T-helper 1 cell treated with Interleukin-12 subunit alpha and Interleukin-12 subunit beta and Interleukin-4 antibody, amounts not matched to agents 30 μg/mL and 1 μg/mL, for 36 hours (primary cell): ENCODE measurements at regions not wholly inside any gene's neighbourhood (a gene's known extent, or its start where the extent isn't known, plus 50 kb on each side); places are given as distances from the start of the nearest gene placed in this dataset.

Experiments
- H3K27ac Mint-ChIP-seq: one replicate; pipeline ENCODE4 v1.8.0; 2021; ENCODE audit warnings: mild to moderate bottlenecking, mixed read lengths
- H3K27me3 Mint-ChIP-seq: one replicate; pipeline ENCODE4 v1.8.0; 2021; ENCODE audit warnings: low read depth, mixed read lengths
- H3K36me3 Mint-ChIP-seq: one replicate; pipeline ENCODE4 v1.8.0; 2021; ENCODE audit warnings: low read depth, mixed read lengths
- H3K4me1 Mint-ChIP-seq: one replicate; pipeline ENCODE4 v1.8.0; 2021; ENCODE audit warnings: low read depth, mixed read lengths
- H3K4me3 Mint-ChIP-seq: one replicate; pipeline ENCODE4 v1.8.0; 2021; ENCODE audit warnings: mild to moderate bottlenecking, moderate library complexity, mixed read lengths
- H3K9me3 Mint-ChIP-seq: one replicate; pipeline ENCODE4 v1.8.0; 2021; ENCODE audit warnings: mixed read lengths

- no peaks in the 10 kb centered on the region for H3K36me3 Mint-ChIP-seq
- no peaks in the 10 kb centered on the region for H3K9me3 Mint-ChIP-seq
- no peak overlapping the region for H3K27ac Mint-ChIP-seq
- H3K27me3 Mint-ChIP-seq: no peaks in the 10 kb centered on the region
- H3K4me1 Mint-ChIP-seq: no peaks in the 10 kb centered on the region
- H3K4me3 Mint-ChIP-seq: no peak overlapping the region
Observed at GRCh38 chr10:130867446-130868194, 443.9 kb downstream of the TCERG1L start.

DNA sequence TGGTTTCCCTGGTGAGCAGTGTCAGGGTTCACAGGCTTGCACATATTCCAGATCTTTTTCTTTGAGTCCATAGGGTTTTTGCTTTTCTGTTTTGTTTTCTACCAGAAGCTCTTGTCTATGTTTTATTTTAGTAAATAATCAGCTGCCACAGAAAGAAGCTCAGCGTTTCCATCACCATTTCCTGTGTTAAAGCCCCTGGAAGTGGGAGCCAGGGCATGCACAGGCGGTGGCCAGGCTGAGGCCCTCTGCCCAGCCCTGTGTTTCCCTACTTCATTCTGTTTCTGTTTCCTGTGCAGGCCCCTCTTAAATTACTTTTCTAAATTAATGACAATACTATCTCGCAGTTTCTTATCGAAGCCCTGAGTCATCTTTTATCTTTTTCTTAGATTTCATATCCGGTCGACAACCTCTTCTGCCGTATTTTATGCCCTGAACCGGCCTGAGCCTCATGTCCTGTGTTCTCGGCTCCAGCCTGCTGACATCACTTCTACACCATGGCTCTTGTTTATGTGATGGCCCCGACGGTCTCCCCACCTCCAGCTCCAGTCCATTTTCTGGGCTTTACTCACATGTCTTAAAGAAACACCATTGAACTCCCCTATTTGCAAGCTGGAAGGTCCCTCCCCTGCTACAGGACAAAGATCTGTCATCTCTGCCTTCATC is 442.2 kb downstream of the TCERG1L start:
- no peak overlapping the region for H3K4me3 Mint-ChIP-seq
- no peaks in the 10 kb centered on the region for H3K4me1 Mint-ChIP-seq
- no peaks in the 10 kb centered on the region for H3K36me3 Mint-ChIP-seq
- H3K27ac Mint-ChIP-seq: no peak overlapping the region
- H3K9me3 Mint-ChIP-seq: no peaks in the 10 kb centered on the region
- H3K27me3 Mint-ChIP-seq: no peaks in the 10 kb centered on the region

DNA sequence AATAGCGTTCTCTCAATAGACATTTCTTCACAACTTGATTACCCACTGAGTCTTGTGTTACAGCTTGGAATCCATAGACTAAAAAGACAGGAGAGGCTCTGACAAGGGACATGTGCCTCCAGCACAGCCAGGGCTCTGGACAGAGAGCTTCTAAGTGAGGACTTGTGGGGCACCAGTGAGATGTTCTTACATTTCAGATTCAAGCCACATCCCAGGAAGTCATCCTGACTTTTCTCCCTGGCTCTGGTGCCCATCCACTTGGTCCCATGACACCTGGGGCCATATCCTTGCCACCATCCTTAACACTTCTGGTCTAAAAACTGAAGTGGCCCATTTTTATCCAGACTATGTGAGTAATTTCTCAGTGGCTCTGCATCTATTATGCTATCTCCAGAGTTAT is 440.1 kb downstream of the TCERG1L start:
- no peaks in the 10 kb centered on the region for H3K27me3 Mint-ChIP-seq
- no peak overlapping the region for H3K4me3 Mint-ChIP-seq
- no peak overlapping the region for H3K27ac Mint-ChIP-seq
- no peaks in the 10 kb centered on the region for H3K4me1 Mint-ChIP-seq
- H3K36me3 Mint-ChIP-seq: no peaks in the 10 kb centered on the region
- H3K9me3 Mint-ChIP-seq: no peaks in the 10 kb centered on the region

GRCh38 chr10:130873636-130874035 is 437.9 kb downstream of the TCERG1L start:
- H3K36me3 Mint-ChIP-seq: no peaks in the 10 kb centered on the region
- no peaks in the 10 kb centered on the region for H3K27me3 Mint-ChIP-seq
- H3K27ac Mint-ChIP-seq: no peak overlapping the region
- no peak overlapping the region for H3K4me3 Mint-ChIP-seq
- H3K9me3 Mint-ChIP-seq: no peaks in the 10 kb centered on the region
- H3K4me1 Mint-ChIP-seq: no peaks in the 10 kb centered on the region

DNA sequence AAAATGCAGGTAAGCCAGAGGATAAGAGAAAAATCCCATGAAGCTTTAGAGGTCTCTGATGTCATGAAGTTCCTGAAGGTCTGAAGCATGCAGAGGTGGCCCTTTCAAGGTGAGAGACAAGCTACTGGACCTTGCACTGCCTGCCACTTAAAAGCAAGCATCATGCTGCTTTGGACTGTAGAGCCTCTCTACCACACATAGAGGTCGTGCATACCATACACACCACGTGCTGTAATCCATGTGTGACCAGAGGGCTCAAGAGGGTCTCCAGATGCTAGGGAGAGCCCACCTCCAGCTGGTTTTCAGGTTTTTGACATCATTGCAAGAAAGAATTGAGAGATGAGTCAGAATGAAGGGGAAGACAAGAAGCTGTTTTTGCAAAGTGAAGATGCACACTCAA is 436.4 kb downstream of the TCERG1L start:
- no peaks in the 10 kb centered on the region for H3K9me3 Mint-ChIP-seq
- H3K4me3 Mint-ChIP-seq: no peak overlapping the region
- H3K27ac Mint-ChIP-seq: no peak overlapping the region
- H3K36me3 Mint-ChIP-seq: no peaks in the 10 kb centered on the region
- H3K4me1 Mint-ChIP-seq: no peaks in the 10 kb centered on the region
- H3K27me3 Mint-ChIP-seq: no peaks in the 10 kb centered on the region

- no peak overlapping the region for H3K27ac Mint-ChIP-seq
- no peaks in the 10 kb centered on the region for H3K9me3 Mint-ChIP-seq
- no peak overlapping the region for H3K4me3 Mint-ChIP-seq
- H3K36me3 Mint-ChIP-seq: no peaks in the 10 kb centered on the region
- no peaks in the 10 kb centered on the region for H3K4me1 Mint-ChIP-seq
- no peaks in the 10 kb centered on the region for H3K27me3 Mint-ChIP-seq
Observed at GRCh38 chr10:130875897-130876472, 435.5 kb downstream of the TCERG1L start.

DNA sequence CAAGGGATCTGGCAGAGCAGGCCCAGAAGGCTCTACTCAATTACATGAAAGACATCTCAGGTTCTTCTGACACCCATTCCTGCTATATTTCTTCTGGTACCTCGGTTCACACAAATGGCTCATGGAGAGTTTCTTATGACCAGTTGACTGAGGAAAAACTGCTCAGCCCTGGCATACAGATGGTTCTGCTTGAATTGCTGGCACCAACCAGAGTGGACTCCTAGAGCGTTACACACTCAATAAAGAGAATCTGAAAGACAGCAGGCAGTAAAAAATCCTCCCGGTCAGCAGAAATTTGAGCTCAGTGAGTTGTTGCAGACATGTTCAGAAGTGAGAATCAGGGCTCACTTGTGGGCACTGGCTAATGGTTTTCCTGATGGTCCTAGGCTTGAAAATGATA is 434.4 kb downstream of the TCERG1L start:
- H3K9me3 Mint-ChIP-seq: no peaks in the 10 kb centered on the region
- no peaks in the 10 kb centered on the region for H3K4me1 Mint-ChIP-seq
- H3K36me3 Mint-ChIP-seq: no peaks in the 10 kb centered on the region
- H3K27me3 Mint-ChIP-seq: no peaks in the 10 kb centered on the region
- H3K27ac Mint-ChIP-seq: no peak overlapping the region
- no peak overlapping the region for H3K4me3 Mint-ChIP-seq

GRCh38 chr10:130878131-130878530 is 433.4 kb downstream of the TCERG1L start:
- Mint-ChIP-seq H3K27me3 (no peaks in the 10 kb centered on the region), H3K4me3 (no peak overlapping the region), H3K27ac (no peak overlapping the region), H3K4me1 (no peaks in the 10 kb centered on the region), H3K9me3 (no peaks in the 10 kb centered on the region), H3K36me3 (no peaks in the 10 kb centered on the region)

DNA sequence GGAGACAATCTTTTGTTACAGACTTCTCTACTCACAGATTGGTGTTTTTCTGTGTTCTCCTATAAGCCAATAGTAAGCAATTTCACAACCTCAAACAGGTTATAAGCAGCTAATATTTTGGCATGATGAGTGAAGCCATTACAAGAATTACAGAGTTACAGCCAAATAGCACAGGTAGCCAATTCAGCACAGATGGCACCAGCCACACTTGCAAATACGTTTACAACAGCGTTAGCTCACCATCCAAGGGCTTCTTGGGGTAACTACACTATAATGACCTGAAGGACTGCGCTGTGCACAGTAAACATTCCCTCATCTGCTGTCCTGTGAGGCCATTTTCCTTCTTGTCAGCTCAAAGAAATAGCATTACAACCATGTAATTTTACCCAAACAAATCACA is 428.6 kb downstream of the TCERG1L start:
- Mint-ChIP-seq H3K27ac (no peak overlapping the region), H3K27me3 (no peaks in the 10 kb centered on the region), H3K36me3 (no peaks in the 10 kb centered on the region), H3K4me3 (no peak overlapping the region), H3K4me1 (no peaks in the 10 kb centered on the region), H3K9me3 (no peaks in the 10 kb centered on the region)

GRCh38 chr10:130884456-130884855 is 427.1 kb downstream of the TCERG1L start:
- H3K4me3 Mint-ChIP-seq: no peak overlapping the region
- no peaks in the 10 kb centered on the region for H3K4me1 Mint-ChIP-seq
- no peaks in the 10 kb centered on the region for H3K36me3 Mint-ChIP-seq
- H3K9me3 Mint-ChIP-seq: no peaks in the 10 kb centered on the region
- H3K27ac Mint-ChIP-seq: no peak overlapping the region
- no peaks in the 10 kb centered on the region for H3K27me3 Mint-ChIP-seq

DNA sequence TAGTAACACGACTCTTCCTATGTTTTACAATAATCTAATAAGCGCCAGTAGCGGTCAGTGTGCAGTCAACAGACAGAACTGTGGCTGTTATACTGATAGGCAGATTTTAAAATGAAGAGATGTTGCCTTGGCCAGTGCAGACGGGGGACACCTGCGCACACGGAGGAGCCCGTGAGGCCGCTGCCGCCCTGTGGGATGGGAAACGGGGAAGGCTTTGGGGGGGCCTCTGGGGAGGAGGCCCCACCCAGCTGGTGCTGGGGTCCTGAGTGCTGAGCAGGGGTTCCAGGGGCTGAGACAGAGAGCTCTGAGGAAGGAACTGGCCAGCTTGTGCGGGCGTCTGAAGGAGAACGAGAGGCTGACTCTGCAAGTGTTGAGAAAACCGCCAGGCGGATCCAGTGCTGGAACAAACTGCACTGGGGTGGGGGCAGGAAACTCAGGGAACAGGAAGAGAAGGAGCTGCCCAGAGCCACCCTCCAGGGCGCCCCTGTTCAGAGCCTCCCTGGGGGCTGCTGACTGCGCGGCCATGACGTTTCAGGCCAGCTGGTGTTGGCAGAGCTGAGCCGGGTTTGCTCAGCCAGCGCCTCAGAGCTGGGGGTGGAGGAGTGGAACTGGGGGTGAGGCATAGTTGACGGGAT is 426.4 kb downstream of the TCERG1L start:
- Mint-ChIP-seq H3K4me1 (no peaks in the 10 kb centered on the region), H3K27ac (no peak overlapping the region), H3K4me3 (no peak overlapping the region), H3K27me3 (no peaks in the 10 kb centered on the region), H3K9me3 (no peaks in the 10 kb centered on the region), H3K36me3 (no peaks in the 10 kb centered on the region)

DNA sequence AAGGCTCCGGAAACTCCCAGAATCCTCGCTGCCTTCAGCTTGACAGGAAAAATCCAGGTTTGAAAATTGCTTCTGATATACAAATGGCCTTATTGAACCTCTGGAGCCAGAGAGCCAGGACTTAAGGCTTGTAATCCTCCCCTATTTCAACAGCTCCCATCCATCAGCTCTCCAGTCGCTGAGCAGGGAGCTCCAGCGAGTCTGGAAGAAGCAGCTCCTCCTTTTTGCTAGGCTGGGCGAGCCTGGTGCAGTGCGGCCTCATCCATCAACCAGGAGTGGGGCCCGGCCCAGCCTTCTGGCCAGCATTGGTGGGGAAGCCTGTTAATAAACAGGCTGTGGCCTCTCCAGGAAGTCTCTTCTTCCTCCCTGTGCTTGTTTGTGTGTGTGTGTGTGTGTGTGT is 424.4 kb downstream of the TCERG1L start:
- no peaks in the 10 kb centered on the region for H3K4me1 Mint-ChIP-seq
- H3K4me3 Mint-ChIP-seq: no peak overlapping the region
- H3K27me3 Mint-ChIP-seq: no peaks in the 10 kb centered on the region
- no peaks in the 10 kb centered on the region for H3K9me3 Mint-ChIP-seq
- no peaks in the 10 kb centered on the region for H3K36me3 Mint-ChIP-seq
- no peak overlapping the region for H3K27ac Mint-ChIP-seq

DNA sequence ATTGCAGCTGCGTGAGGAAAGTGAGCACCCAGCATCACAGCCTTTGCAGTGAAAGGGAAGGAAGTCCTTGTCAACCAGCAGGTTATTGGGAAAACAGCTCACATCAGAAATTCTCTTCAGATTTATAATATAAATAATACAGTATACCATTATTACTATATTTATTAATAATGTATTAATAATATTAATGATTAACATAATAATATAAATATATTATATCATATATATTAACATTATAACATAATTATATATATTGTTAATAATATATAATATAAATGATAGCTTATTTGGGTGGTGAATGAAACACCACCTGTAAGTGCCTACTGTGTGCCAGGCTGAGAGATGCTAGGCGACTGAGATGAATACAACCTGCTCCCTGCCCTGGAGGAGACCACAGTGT is 423.0 kb downstream of the TCERG1L start:
- H3K27ac Mint-ChIP-seq: no peak overlapping the region
- H3K4me1 Mint-ChIP-seq: no peaks in the 10 kb centered on the region
- no peaks in the 10 kb centered on the region for H3K27me3 Mint-ChIP-seq
- H3K9me3 Mint-ChIP-seq: no peaks in the 10 kb centered on the region
- no peak overlapping the region for H3K4me3 Mint-ChIP-seq
- H3K36me3 Mint-ChIP-seq: no peaks in the 10 kb centered on the region

GRCh38 chr10:130889240-130889639 is 422.3 kb downstream of the TCERG1L start:
- no peaks in the 10 kb centered on the region for H3K9me3 Mint-ChIP-seq
- H3K36me3 Mint-ChIP-seq: no peaks in the 10 kb centered on the region
- no peak overlapping the region for H3K4me3 Mint-ChIP-seq
- no peaks in the 10 kb centered on the region for H3K27me3 Mint-ChIP-seq
- H3K27ac Mint-ChIP-seq: no peak overlapping the region
- H3K4me1 Mint-ChIP-seq: no peaks in the 10 kb centered on the region

- H3K4me1 Mint-ChIP-seq: no peaks in the 10 kb centered on the region
- H3K9me3 Mint-ChIP-seq: no peaks in the 10 kb centered on the region
- no peaks in the 10 kb centered on the region for H3K27me3 Mint-ChIP-seq
- no peak overlapping the region for H3K4me3 Mint-ChIP-seq
- no peaks in the 10 kb centered on the region for H3K36me3 Mint-ChIP-seq
- no peak overlapping the region for H3K27ac Mint-ChIP-seq
Observed at GRCh38 chr10:130889780-130890179, 421.7 kb downstream of the TCERG1L start.
